Activated T-helper 1 cell treated with anti-CD3 and anti-CD28 coated beads, Interleukin-2, amount 50 U/mL, for 16 hours (primary cell): ENCODE measurements at regions not wholly inside any gene's neighbourhood (a gene's known extent, or its start where the extent isn't known, plus 50 kb on each side); places are given as distances from the start of the nearest gene placed in this dataset.
"Not testable (repeated sequence)": the region's sequence is repeated elsewhere in the genome, so short reads cannot be mapped to it uniquely, and the experiment has no call there.

Experiments used
- DNase-seq, 2 donors: peaks; one replicate each; pipeline ENCODE4 v3.0.0-alpha.2; 2020; ENCODE audit warnings: low read depth in 1 of 2, low spot score in 1 of 2

GRCh38 chr2:176565641-176566323, 296.5 kb downstream of the MTX2 start:
- no peak for DNase-seq

GRCh38 chr2:176566496-176566895, 297.3 kb downstream of the MTX2 start:
- no peak for DNase-seq

GRCh38 chr2:176566961-176567360, 297.7 kb downstream of the MTX2 start:
- DNase-seq: no peak

GRCh38 chr2:176567361-176567760, 298.1 kb downstream of the MTX2 start:
- no peak for DNase-seq

GRCh38 chr2:176569574-176569973, 300.3 kb downstream of the MTX2 start:
- DNase-seq: no peak

GRCh38 chr2:176573612-176574483, 304.6 kb downstream of the MTX2 start:
- DNase-seq: no peak

- no peak for DNase-seq
Observed at GRCh38 chr2:176574484-176575236, 305.4 kb downstream of the MTX2 start.

GRCh38 chr2:176575237-176575744, 306.0 kb downstream of the MTX2 start:
- DNase-seq: no peak

- DNase-seq: no peak
Observed at GRCh38 chr2:176577054-176577453, 307.8 kb downstream of the MTX2 start.

GRCh38 chr2:176578292-176578691, 309.1 kb downstream of the MTX2 start:
- not testable (repeated sequence) for DNase-seq

- no peak for DNase-seq
Observed at GRCh38 chr2:176579608-176580007, 310.4 kb downstream of the MTX2 start.

GRCh38 chr2:176581557-176582165, 312.4 kb downstream of the MTX2 start:
- no peak for DNase-seq

GRCh38 chr2:176582176-176582575, 312.9 kb downstream of the MTX2 start:
- no peak for DNase-seq

GRCh38 chr2:176582990-176583481, 313.8 kb downstream of the MTX2 start:
- no peak for DNase-seq

GRCh38 chr2:176583607-176584006, 314.4 kb downstream of the MTX2 start:
- DNase-seq: no peak

GRCh38 chr2:176584333-176584732, 315.1 kb downstream of the MTX2 start:
- no peak for DNase-seq

- no peak for DNase-seq
Observed at GRCh38 chr2:176585291-176585690, 316.0 kb downstream of the MTX2 start.

- no peak for DNase-seq
Observed at GRCh38 chr2:176585791-176586190, 316.5 kb downstream of the MTX2 start.

GRCh38 chr2:176589287-176589686, 320.0 kb downstream of the MTX2 start:
- no peak for DNase-seq

- DNase-seq: no peak
Observed at GRCh38 chr2:176589825-176590440, 320.7 kb downstream of the MTX2 start.
